HG03045 (cell line): ENCODE measurements at regions not wholly inside any gene's neighbourhood (a gene's known extent, or its start where the extent isn't known, plus 50 kb on each side); places are given as distances from the start of the nearest gene placed in this dataset.

Source experiments
- ATAC-seq: cut with Tn5 transposase; IDR thresholded peaks from one replicate; pipeline ENCODE4 v1.9.1; 2021; ENCODE audit warnings: mild to moderate bottlenecking, moderate library complexity; ENCODE audit not compliant: unreplicated experiment

GRCh38 chr12:124372831-124373230, 77.9 kb downstream of the RFLNA start:
- no peak for ATAC-seq

- ATAC-seq: no peak
Observed at GRCh38 chr12:124371970-124372555, 77.2 kb downstream of the RFLNA start.

- no peak for ATAC-seq
Observed at GRCh38 chr12:124371366-124371765, 76.5 kb downstream of the RFLNA start.

DNA sequence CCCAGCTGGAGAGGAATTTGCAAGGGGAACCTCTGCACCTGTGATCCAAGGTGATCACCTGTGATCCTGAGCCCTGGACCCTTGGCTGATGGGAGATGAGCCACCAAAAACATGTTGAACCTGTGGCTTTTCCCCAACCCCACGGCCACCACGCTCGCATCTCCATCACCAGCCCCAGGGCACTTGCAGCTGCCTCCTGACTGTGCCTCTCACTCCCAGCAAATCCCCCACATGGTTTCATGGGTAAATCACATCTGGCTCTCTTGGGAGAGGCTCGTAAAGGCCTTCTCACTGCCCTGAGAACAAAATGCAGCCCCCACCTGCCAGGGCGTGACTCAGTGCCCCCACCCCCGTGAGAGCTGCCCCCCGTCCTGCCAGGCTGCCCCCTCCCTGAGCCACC, 76.0 kb downstream of the RFLNA start:
- no peak for ATAC-seq

DNA sequence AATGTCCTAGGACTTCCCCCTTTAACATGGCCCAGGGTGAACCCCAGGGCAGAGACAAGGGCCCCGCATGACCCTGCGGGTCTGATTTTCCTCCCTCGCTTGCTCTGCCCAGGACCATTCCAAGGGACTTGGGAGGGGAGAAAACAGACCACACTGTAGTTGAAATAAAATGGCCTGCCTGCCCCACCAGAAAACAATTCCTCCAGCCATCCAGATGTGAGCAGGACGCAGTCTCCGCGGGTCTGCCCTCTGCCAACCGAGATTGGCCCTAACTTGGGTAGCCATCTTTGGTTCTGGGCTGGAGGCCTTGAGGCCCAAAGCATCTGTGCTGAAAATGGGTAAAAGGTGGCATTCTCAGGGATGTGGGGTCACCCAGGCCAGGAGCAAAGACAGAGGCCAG, 75.5 kb downstream of the RFLNA start:
- no peak for ATAC-seq

- no peak for ATAC-seq
Observed at GRCh38 chr12:124369827-124370378, 75.0 kb downstream of the RFLNA start.

- ATAC-seq: no peak
Observed at GRCh38 chr12:124369055-124369826, 74.3 kb downstream of the RFLNA start.

DNA sequence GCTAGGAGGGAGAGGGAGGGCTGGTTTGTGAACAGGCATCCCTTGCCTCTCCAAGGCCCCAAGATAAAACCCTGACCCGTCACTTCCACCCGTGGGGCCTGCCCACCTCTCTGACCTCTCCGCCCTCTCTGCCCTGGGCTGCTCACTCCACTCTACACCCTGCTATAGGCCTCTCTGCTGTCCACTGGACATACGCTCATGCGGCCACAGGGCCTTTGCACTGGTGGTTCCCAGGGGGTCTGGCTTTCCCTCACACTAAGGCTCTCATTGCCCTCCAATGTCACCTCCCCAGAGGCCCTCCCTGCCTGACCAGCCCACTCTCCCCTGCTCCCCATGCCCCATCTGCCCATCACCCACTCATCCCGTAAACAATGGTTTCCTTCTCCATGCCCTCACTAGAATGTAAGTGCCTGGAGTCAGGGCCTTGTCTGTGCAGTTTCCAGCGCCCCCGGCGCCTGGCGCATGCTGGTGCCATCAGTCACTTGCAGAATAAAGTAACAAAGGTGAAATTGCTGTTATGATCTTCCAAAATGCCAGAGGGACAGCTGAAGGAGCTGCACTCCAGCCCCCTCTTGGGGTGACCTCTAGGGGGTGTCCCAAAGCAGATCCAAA, 73.6 kb downstream of the RFLNA start:
- ATAC-seq: no peak

DNA sequence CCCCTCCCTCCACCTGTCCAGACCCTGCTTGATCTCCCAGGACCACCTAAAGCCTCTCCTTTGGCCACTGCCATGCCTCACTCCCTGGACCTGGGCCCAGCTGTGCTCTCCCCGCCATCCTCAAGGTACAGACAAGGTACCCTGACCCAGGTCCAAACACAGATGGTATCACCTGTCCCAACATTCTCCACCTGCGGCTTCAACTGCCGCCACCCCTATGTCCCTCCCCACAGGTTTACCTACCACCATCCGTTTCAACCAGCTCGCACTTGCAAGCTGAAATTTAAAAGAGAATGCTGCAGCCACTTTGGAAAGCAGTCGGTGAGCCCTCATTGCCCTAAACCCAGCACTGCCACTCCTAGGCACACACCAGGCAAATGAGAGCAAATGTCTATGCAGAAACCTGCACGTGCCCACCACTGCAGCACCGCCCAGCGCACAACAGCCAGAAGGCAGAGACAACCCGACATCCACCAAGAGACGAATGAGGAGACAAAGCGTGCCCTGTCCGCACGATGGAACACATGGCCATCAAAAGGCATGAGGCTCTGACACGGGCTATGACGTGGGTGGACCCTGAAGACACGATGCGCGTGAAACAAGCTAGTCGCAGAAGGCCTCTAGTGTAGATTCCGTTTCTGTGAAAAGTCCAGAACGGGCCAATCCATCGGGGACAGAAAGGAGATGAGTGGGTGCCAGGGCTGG, 71.0 kb downstream of the RFLNA start:
- ATAC-seq: no peak
